ENCODE measurements at regions not wholly inside any gene's neighbourhood (a gene's known extent, or its start where the extent isn't known, plus 50 kb on each side); places are given as distances from the start of the nearest gene placed in this dataset.

DNA sequence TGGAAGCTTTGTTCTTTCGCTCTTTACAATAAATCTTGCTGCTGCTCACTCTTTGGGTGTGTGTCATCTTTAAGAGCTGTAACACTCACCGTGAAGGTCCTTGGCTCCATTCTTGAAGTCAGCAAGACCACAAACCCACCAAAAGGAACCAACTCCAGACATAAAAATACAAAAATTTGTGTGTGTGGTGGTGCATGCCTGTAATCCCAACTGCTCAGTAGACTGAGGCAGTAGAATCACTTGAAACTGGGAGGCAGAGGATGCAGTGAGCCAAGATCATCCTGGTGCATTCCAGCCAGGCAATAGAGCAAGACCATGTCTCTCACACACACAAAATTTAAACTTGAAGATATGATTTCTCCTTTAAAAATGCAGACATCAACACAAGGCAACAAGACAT lies 1431.7 kb upstream of the B3GALT2 start:
- no peak for TF ChIP-seq POLR2AphosphoS5 (IDR thresholded peaks at IDR 0.05; ENCODE audit: insufficient read depth, low read depth, low read length)
- TF ChIP-seq EZH2 (IDR thresholded peaks at IDR 0.05; ENCODE audit: borderline replicate concordance, low read depth, low read length, severe bottlenecking): no peak
- TF ChIP-seq, protein P1, sequence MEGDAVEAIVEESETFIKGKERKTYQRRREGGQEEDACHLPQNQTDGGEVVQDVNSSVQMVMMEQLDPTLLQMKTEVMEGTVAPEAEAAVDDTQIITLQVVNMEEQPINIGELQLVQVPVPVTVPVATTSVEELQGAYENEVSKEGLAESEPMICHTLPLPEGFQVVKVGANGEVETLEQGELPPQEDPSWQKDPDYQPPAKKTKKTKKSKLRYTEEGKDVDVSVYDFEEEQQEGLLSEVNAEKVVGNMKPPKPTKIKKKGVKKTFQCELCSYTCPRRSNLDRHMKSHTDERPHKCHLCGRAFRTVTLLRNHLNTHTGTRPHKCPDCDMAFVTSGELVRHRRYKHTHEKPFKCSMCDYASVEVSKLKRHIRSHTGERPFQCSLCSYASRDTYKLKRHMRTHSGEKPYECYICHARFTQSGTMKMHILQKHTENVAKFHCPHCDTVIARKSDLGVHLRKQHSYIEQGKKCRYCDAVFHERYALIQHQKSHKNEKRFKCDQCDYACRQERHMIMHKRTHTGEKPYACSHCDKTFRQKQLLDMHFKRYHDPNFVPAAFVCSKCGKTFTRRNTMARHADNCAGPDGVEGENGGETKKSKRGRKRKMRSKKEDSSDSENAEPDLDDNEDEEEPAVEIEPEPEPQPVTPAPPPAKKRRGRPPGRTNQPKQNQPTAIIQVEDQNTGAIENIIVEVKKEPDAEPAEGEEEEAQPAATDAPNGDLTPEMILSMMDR (IDR thresholded peaks at IDR 0.05; ENCODE audit: extremely low read depth in 1 of 2, insufficient read depth in 1 of 2, low read depth in 1 of 2, low read length in 2 of 2): no peak
- TF ChIP-seq POLR2A (IDR thresholded peaks at IDR 0.05; ENCODE audit: low read depth, low read length): no peak
